ENCODE measurements at regions not wholly inside any gene's neighbourhood (a gene's known extent, or its start where the extent isn't known, plus 50 kb on each side); places are given as distances from the start of the nearest gene placed in this dataset.

DNA sequence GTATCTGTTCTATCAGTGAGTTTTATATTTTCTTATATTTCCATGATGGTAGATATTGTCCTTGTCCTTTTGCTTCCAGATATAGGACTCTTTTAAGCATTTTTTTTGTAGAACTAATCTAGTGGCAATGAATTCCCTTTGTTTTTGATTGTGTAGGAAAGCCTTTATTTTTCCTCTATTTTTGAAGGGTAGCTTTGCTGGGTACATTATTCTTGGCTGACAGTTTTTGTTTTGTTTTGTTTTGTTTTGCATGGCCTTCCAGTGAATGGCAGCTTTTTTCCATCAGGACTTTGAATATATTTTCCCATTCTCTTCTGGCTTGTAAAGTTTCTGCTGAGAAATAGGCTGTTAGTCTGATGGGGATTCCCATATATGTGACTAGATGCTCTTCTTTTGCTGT lies 70.2 kb upstream of the MUCL1 start:
- TF ChIP-seq POLR2AphosphoS5 (IDR thresholded peaks at IDR 0.05; ENCODE audit: borderline replicate concordance, low read depth, low read length) (no peak), EZH2 (IDR thresholded peaks at IDR 0.05) (no peak), FOXP2 (optimal IDR thresholded peaks at IDR 0.05; ENCODE audit: control extremely low read depth, extremely low read length, insufficient read depth) (no peak)

Data from SK-N-MC (cell line).